ENCODE measurements at regions not wholly inside any gene's neighbourhood (a gene's known extent, or its start where the extent isn't known, plus 50 kb on each side); places are given as distances from the start of the nearest gene placed in this dataset.
A peak's percentile ranks its signal among the peaks of the same experiment; 100 is the strongest.

DNA sequence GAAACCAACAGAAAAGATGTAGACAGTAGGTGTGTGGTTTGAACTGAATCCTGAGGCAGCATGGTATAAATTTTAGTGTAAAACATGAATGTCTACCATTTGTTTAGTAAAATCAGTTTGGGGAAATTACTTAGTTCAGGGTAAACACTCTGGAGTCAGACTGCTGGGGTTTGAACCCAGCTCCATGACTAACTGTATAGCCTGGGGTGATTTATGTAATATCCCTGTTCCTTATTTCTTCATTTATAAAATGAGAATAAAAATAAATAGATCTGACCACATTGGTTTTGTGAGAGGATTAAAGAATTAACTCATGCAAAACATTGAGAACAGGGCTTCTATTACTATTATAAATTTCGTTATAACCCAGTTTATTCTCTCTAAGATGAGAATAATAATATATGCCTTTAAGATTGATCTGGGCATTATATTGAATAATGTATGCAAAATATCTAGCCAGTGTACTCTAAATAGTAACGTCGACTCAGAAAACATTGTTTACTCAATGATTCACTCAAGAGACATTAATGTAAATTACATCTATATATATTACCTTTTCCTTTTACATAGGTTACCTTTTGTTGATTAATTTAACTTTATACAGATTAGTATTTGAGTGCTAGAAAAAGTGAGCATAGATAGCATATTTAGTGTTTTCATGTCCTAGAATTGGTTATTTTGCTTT is 120.6 kb upstream of the KCNJ16 start:
- no peak for DNase-seq

GRCh38 chr17:69958063-69958462 is 117.0 kb upstream of the KCNJ16 start:
- no peak for DNase-seq

GRCh38 chr17:69959283-69959682 is 115.7 kb upstream of the KCNJ16 start:
- DNase-seq: no peak

DNA sequence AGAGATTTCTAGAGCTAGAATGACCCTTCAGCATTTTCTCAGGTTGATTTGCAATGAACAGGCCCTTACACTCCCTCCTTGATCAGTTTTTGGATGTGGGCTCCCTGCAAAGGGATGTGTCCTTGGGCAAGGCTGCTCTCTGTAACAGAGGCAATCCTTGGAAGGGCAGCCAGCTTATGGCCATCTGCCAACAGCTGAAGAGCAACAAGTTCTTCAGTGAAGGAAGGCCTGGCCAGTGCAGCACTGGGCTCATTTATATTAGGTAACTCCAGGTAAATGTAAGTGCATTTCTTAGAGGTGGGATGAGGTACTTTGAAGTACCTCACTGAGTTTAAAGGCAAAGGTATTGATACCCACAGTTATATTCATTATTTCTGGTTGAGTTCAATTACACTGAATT is 114.3 kb upstream of the KCNJ16 start:
- no peak for DNase-seq

GRCh38 chr17:69961501-69962145 is 113.4 kb upstream of the KCNJ16 start:
- DNase-seq: no peak

DNA sequence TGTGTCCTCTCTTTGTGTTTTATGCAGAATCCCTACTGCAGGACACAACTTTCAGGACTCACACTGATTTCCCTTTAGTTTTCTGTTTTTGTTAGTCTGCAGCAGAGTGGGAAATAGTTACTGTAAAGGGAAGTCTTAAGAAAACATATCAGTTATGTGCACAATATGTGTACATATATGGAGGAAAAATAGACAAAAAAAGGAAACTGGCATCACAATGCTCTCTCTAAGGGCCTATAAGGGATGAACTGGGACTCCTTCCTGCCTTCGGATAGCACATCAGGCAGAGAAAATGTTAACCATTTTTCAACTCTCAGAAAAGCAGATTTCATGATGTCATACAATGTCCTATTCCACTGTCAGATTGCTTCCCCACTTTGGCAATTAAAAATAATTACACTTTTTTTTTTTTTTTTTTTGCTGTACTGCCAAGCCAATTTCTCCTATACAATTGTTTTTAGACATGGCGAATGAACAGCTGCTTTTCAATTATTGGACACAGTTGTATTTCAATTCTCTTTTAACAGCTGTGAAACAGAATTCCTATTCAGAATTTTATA is 112.5 kb upstream of the KCNJ16 start:
- no peak for DNase-seq

DNA sequence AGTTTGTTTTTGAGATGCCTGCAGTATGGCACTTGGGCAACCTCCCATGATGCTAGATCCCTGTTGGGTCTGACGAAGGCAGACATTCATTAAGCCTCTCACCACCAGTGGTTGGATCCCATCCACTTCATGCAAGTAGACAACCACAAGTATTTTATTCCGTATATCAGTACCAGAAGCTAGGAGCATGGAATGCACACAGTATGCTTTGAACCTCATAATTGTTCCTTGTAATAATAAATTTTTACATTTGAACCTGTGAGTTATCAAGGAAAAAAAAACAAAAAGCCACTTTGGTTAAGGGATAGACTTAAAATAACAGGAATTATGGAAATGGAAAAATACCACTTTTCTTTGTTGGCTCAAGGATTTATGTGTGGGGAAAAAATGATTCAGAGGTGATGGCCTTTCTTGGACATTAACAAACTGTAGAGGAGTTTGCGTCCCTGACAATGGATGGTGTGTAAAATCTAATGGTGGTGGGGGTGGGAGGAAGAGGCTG is 107.1 kb upstream of the KCNJ16 start:
- DNase-seq: peak; percentile 98

DNA sequence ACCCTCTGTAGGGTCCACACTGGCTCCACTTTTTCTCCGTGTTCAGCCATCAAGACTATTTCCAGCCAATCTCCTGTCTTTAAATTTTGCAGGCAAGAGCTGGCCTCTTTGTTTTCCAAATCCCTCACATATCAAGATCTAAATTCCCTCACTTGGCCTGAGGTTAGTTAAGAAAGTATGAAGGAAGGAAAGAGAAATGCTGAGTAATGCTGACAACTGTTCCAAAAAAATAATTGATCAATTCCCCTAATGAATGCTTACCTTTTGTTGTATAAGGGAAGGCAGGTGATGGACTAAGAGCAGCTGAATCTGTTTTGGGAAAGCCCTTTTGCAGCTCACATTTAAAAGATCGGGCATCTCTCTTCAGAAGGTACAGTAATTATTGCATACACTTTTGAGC is 105.1 kb upstream of the KCNJ16 start:
- no peak for DNase-seq

DNA sequence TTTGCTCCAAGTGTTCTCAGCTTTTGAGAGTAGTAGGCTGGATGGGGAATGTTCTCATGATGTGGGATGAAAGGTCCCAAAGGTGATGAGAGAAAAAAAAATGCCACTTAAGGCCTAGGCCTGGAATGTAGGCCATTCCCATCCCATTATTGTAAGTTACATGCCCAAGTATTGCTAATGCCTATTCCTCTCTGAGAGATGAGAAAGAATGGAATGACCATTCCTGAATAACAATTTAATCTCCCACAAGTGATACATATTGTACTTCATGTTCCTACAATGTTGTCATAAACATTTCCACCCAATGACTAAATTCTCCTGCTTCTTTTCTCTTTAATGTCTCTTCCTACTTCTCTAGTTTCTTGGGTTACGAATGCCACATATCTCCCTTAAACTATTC is 102.8 kb upstream of the KCNJ16 start:
- no peak for DNase-seq

- DNase-seq: no peak
Measured at GRCh38 chr17:69975808-69976207, 99.2 kb upstream of the KCNJ16 start.

GRCh38 chr17:69978056-69978646 is 96.9 kb upstream of the KCNJ16 start:
- no peak for DNase-seq

GRCh38 chr17:69981441-69981840 is 93.6 kb upstream of the KCNJ16 start:
- DNase-seq: no peak

- no peak for DNase-seq
Measured at GRCh38 chr17:69995476-69995875, 79.5 kb upstream of the KCNJ16 start.

- DNase-seq: peak; percentile 41
Measured at GRCh38 chr17:69997332-69997731, 77.7 kb upstream of the KCNJ16 start.

GRCh38 chr17:69999253-69999652 is 75.8 kb upstream of the KCNJ16 start:
- DNase-seq: no peak

DNA sequence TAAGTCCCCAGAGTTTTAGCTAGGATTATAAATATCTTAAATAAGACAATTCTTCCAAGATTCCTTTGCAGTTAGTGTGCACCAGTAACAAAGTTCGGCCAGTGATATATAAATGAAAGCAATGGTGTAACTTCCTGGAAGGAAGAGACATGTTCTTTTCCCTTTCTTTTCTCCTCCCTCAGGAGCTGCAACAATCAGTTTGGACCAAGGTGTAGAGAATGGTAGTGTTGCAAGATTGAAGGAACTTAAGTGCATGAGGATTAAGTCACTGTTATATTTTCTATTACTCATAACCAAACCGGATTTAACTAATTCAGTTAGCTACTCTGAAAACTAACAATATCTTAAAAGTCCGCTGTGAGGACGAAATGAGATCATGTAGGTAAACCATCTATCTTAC is 68.9 kb upstream of the KCNJ16 start:
- peak; percentile 61 for DNase-seq

DNA sequence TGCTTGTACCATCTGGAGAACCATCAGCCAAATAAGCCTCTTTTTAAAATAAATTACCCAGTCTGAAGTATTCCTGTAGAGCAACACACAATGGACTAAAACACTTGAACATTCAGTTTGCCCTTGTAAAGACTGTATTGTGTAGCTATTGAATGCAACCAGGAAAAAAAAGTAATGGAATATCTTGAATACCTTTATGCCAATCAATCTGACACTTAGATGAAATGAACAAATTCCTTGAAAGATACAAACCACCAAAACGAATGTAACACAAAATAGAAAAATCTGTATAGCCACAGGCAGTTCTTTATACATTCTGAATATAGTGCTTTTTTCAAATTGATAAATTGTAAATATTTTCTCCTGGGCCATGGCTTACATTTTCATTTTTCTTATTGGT is 63.3 kb upstream of the KCNJ16 start:
- no peak for DNase-seq

- DNase-seq: no peak
Measured at GRCh38 chr17:70013911-70014310, 61.1 kb upstream of the KCNJ16 start.

GRCh38 chr17:70017112-70017511 is 57.9 kb upstream of the KCNJ16 start:
- DNase-seq: no peak

DNA sequence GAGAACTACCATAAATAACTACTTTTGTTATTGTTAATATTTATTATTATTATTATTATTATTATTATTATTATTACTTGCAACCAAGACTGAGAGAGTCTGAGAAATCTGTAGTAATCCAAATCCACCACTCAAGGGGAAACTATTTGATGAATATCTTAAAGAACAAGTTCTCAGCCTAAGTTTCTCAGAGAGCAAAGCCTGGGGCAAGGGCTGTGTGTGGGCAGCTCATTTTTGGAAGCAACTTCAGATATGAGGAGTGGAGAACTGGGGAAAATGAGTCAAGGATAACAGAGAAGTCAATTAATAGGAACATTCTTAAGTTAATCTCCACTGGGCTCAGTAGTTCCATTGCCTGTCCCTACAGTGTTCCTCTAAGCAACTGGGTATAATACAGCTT is 57.1 kb upstream of the KCNJ16 start:
- DNase-seq: no peak

GRCh38 chr17:70021726-70022125 is 53.3 kb upstream of the KCNJ16 start:
- peak; percentile 16 for DNase-seq

- no peak for DNase-seq
Measured at GRCh38 chr17:70022175-70022574, 52.9 kb upstream of the KCNJ16 start.

- no peak for DNase-seq
Measured at GRCh38 chr17:70024253-70024652, 50.8 kb upstream of the KCNJ16 start.
